K562 (cell line): ENCODE measurements at regions not wholly inside any gene's neighbourhood (a gene's known extent, or its start where the extent isn't known, plus 50 kb on each side); places are given as distances from the start of the nearest gene placed in this dataset.

ENCODE experiments used
- CEBPB ChIP-seq: fragments of 450-650 bp; IDR thresholded peaks from 2 replicates; pipeline ENCODE4 v1.6.1; 2016; ENCODE audit warnings: missing genetic modification characterization, missing compliant biosample characterization
- CTCF ChIP-seq, 3 experiments: IDR thresholded peaks in 2 of 3; conservative IDR thresholded peaks in 1 of 3; 2 replicates each; pipeline ENCODE4 v1.5.1; 2011 to 2012; ENCODE audit warnings: low read length in 3 of 3, mild to moderate bottlenecking in 3 of 3, control low read depth in 2 of 3, improper control_type of control experiment in 1 of 3, inconsistent platforms in 1 of 3, low read depth in 1 of 3, mixed read lengths in 1 of 3, moderate library complexity in 1 of 3; ENCODE audit not compliant: insufficient read depth in 2 of 3
- FOXM1 ChIP-seq, 2 experiments: fragments of 450-650 bp in 1 of 2; sonication (generic) in 1 of 2; formaldehyde crosslinking in 1 of 2; IDR thresholded peaks; 2 replicates each; pipeline versions ENCODE4 v1.6.1 to v1.9.0; 2017 to 2022; ENCODE audit warnings: low read depth in 2 of 2, mild to moderate bottlenecking in 2 of 2, missing genetic modification reagents in 1 of 2, moderate library complexity in 1 of 2
- MED1 ChIP-seq: sonication (generic); formaldehyde crosslinking; IDR thresholded peaks from 2 replicates; pipeline ENCODE4 v1.8.1; 2023; ENCODE audit warnings: missing genetic modification reagents, borderline replicate concordance
- MTA3 ChIP-seq: fragments of 450-650 bp; formaldehyde crosslinking; IDR thresholded peaks from 2 replicates; pipeline ENCODE4 v1.6.1; 2017; ENCODE audit warnings: mild to moderate bottlenecking, borderline replicate concordance
- NFYB ChIP-seq: IDR thresholded peaks from 2 replicates; pipeline ENCODE4 v1.6.1; 2011; ENCODE audit warnings: mild to moderate bottlenecking, moderate library complexity; ENCODE audit not compliant: insufficient read length; ENCODE audit errors: extremely low read depth
- POLR2A ChIP-seq: fragments of 450-650 bp; conservative IDR thresholded peaks from 2 replicates; pipeline ENCODE4 v1.6.1; 2016
- POLR2B ChIP-seq: fragments of 450-650 bp; IDR thresholded peaks from 2 replicates; pipeline ENCODE4 v1.6.1; 2018; ENCODE audit warnings: low read depth; ENCODE audit not compliant: partially characterized antibody
- SIN3A ChIP-seq, 2 experiments: fragments of 150-350 bp in 1 of 2; IDR thresholded peaks; 2 replicates each; pipeline ENCODE4 v1.6.1; 2011 to 2016; ENCODE audit warnings: borderline replicate concordance in 2 of 2, low read depth in 2 of 2, low read length in 2 of 2, mild to moderate bottlenecking in 2 of 2, moderate library complexity in 2 of 2; ENCODE audit not compliant: control insufficient read depth in 1 of 2
- SMC3 ChIP-seq: conservative IDR thresholded peaks from 2 replicates; pipeline ENCODE4 v1.6.1; 2011; ENCODE audit warnings: low read depth, low read length, improper control_type of control experiment; ENCODE audit not compliant: insufficient read depth
- SREBF1 ChIP-seq: fragments of 150-350 bp; IDR thresholded peaks from 2 replicates; pipeline ENCODE4 v1.6.1; 2014; ENCODE audit warnings: antibody characterized with exemption, low read depth, low read length, borderline replicate concordance
- TAF7 ChIP-seq: fragments of 450-650 bp; IDR thresholded peaks from 2 replicates; pipeline ENCODE4 v1.6.1; 2016; ENCODE audit warnings: missing genetic modification characterization, missing compliant biosample characterization
- TBP ChIP-seq: optimal IDR thresholded peaks from 2 replicates; pipeline ENCODE3; 2011; ENCODE audit warnings: low read depth, low read length, improper control_type of control experiment
- ZNF431 ChIP-seq: sonication (generic); formaldehyde crosslinking; IDR thresholded peaks from 2 replicates; pipeline ENCODE4 v1.8.0; 2022; ENCODE audit warnings: mild to moderate bottlenecking, missing genetic modification reagents

GRCh38 chr6:169911264-169912263 lies 160.1 kb downstream of the ERMARD start:
- TF ChIP-seq MED1 (CRISPR knock-in tag) (no peak), POLR2A (no peak), SMC3 (no peak), MTA3 (no peak), TBP (no peak), FOXM1 (IDR thresholded peaks at IDR 0.05; ENCODE audit: low read depth) (no peak), FOXM1 (CRISPR knock-in tag; IDR thresholded peaks at IDR 0.05; ENCODE audit: low read depth) (no peak), CTCF (IDR thresholded peaks at IDR 0.05 in 2 of 3, conservative IDR thresholded peaks at IDR 0.05 in 1 of 3; ENCODE audit: insufficient read depth in 2 of 3, low read depth in 1 of 3, low read length in 3 of 3) (no peak), SREBF1 (no peak), NFYB (no peak), POLR2B (no peak), TAF7 (no peak), SIN3A (IDR thresholded peaks at IDR 0.05; ENCODE audit: borderline replicate concordance in 2 of 2, control insufficient read depth in 1 of 2, low read depth in 2 of 2, low read length in 2 of 2) (no peak), ZNF431 (no peak), CEBPB (no peak)
